ENCODE measurements at regions not wholly inside any gene's neighbourhood (a gene's known extent, or its start where the extent isn't known, plus 50 kb on each side); places are given as distances from the start of the nearest gene placed in this dataset.
"Not testable (repeated sequence)": the region's sequence is repeated elsewhere in the genome, so short reads cannot be mapped to it uniquely, and the experiment has no call there.

DNA sequence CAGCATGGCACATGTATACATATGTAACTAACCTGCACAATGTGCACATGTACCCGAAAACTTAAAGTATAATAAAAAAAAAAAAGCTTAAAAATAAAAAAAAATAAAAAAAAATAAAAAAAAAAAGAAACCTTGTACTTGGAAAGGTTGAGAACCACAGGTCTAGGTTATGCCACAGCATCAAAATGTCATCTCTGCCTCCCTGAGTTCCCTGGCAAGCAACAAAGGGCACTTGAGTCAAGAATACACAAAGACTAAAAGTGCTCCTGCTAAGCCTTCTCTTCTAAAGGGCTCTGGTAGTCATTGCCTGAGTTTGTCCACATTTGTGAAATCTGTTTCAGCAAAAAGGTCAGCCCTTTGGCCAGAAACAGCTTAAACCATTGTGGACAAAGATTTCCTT lies 395.8 kb upstream of the CCDC54 start:
- Histone ChIP-seq H3K4me1 (ENCODE audit: control insufficient read depth in 1 of 2, low read depth in 2 of 2) (peaks cover 4 to 34% of the 10 kb centered on the region in 2 donors), H3K27ac (no peak overlapping the region), H3K27me3 (replicated peaks; ENCODE audit: insufficient read depth) (no peaks in the 10 kb centered on the region), H3K36me3 (no peaks in the 10 kb centered on the region), H3K4me3 (no peak overlapping the region), H3K9me3 (no peaks in the 10 kb centered on the region)
- DNase-seq (ENCODE audit: low spot score) (no peak), ATAC-seq (ENCODE audit: insufficient number of reproducible peaks, low FRiP score, low read depth) (no peak)
- TF ChIP-seq, protein P1, sequence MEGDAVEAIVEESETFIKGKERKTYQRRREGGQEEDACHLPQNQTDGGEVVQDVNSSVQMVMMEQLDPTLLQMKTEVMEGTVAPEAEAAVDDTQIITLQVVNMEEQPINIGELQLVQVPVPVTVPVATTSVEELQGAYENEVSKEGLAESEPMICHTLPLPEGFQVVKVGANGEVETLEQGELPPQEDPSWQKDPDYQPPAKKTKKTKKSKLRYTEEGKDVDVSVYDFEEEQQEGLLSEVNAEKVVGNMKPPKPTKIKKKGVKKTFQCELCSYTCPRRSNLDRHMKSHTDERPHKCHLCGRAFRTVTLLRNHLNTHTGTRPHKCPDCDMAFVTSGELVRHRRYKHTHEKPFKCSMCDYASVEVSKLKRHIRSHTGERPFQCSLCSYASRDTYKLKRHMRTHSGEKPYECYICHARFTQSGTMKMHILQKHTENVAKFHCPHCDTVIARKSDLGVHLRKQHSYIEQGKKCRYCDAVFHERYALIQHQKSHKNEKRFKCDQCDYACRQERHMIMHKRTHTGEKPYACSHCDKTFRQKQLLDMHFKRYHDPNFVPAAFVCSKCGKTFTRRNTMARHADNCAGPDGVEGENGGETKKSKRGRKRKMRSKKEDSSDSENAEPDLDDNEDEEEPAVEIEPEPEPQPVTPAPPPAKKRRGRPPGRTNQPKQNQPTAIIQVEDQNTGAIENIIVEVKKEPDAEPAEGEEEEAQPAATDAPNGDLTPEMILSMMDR (IDR thresholded peaks at IDR 0.05), result no peak

DNA sequence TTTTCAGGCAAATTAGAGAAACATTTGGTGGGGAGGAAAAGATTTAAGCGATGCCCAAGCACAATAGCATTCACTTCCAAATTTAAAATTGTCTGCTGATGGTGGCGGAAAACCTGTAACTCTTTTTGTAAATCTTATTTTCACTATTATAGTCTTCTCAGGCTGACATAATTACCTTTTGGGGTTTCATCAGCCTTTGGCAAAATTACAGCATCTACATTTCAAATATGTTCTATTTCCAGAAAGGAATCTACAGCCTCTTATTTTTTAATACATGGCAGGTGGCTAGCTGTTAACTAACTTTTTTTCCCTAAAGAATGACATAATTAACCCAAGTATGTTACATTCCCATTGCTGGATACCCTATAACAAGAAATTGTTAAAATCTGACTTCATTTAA lies 391.5 kb upstream of the CCDC54 start:
- peak overlapping the region in 1 of 2 donors; percentile 41 for H3K27ac ChIP-seq
- H3K4me1 ChIP-seq (ENCODE audit: control insufficient read depth in 1 of 2, low read depth in 2 of 2), result peaks cover 4 to 39% of the 10 kb centered on the region in 2 donors
- DNase-seq (ENCODE audit: low spot score) (no peak), ATAC-seq (ENCODE audit: insufficient number of reproducible peaks, low FRiP score, low read depth) (no peak)
- no peaks in the 10 kb centered on the region for H3K27me3 ChIP-seq (replicated peaks; ENCODE audit: insufficient read depth)
- TF ChIP-seq, protein P1 (IDR thresholded peaks at IDR 0.05), result no peak
- no peaks in the 10 kb centered on the region for H3K36me3 ChIP-seq
- peaks cover 4% of the 10 kb centered on the region for H3K9me3 ChIP-seq
- H3K4me3 ChIP-seq, result no peak overlapping the region

DNA sequence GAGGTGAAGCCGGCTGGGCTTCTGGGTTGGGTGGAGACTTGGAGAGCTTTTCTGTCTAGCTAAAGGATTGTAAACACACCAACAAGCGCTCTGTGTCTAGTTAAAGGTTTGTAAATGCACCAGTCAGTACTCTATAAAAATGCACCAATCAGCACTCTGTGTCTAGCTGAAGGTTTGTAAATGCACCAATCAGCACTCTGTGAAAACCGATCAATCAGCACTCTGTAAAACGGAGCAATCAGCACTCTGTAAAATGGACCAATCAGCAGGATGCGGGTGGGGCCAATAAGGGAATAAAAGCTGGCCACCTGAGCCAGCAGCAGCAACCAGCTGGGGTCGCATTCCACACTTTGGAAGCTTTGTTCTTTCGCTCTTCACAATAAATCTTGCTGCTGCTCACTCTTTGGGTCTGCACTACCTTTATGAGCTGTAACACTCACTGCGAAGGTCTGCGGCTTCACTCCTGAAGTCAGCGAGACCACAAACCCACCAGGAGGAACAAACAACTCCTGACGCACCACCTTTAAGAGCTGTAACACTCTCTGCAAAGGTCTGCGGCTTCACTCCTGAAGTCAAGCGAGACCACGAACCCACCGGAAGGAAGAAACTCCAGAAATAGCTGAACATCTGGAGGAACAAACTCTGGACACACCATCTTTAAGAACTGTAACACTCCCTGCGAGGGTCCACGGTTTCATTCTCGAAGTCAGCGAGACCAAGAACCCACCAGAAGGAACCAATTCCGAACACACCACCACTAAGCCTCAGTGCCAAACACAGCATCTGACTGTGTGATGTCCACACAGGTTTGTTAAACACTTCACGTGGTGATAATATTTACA lies 378.2 kb upstream of the CCDC54 start:
- not testable (repeated sequence) for H3K4me1 ChIP-seq (ENCODE audit: control insufficient read depth in 1 of 2, low read depth in 2 of 2); H3K4me3 ChIP-seq; ATAC-seq (ENCODE audit: insufficient number of reproducible peaks, low FRiP score, low read depth); H3K27me3 ChIP-seq (replicated peaks; ENCODE audit: insufficient read depth); H3K9me3 ChIP-seq; H3K36me3 ChIP-seq; DNase-seq (ENCODE audit: low spot score); H3K27ac ChIP-seq

DNA sequence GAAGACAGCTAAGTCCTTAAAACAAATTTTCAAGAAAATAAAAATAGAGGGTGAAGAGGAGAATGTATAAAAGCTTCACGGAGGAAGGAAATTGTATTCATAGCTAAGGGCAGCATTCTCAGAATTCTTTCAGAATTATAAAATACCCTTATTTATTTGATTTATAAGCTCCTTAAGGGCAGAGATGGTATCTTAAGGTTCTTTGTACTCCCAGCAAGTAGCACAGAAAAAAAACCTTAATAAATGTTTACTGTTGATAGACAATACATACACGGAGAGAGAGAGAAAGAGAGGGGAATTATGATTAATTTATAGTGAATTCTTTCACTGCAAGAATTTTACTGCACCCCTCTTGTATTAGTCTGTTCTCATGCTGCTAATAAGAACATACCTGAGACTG lies 375.6 kb upstream of the CCDC54 start:
- H3K27me3 ChIP-seq (replicated peaks; ENCODE audit: insufficient read depth), result no peaks in the 10 kb centered on the region
- H3K36me3 ChIP-seq, result no peaks in the 10 kb centered on the region
- TF ChIP-seq, protein P1 (IDR thresholded peaks at IDR 0.05), result no peak
- H3K9me3 ChIP-seq, result no peaks in the 10 kb centered on the region
- DNase-seq (ENCODE audit: low spot score) (no peak), ATAC-seq (ENCODE audit: insufficient number of reproducible peaks, low FRiP score, low read depth) (no peak)
- no peaks in the 10 kb centered on the region for H3K4me1 ChIP-seq (ENCODE audit: control insufficient read depth in 1 of 2, low read depth in 2 of 2)
- no peak overlapping the region for H3K4me3 ChIP-seq
- H3K27ac ChIP-seq, result no peak overlapping the region

DNA sequence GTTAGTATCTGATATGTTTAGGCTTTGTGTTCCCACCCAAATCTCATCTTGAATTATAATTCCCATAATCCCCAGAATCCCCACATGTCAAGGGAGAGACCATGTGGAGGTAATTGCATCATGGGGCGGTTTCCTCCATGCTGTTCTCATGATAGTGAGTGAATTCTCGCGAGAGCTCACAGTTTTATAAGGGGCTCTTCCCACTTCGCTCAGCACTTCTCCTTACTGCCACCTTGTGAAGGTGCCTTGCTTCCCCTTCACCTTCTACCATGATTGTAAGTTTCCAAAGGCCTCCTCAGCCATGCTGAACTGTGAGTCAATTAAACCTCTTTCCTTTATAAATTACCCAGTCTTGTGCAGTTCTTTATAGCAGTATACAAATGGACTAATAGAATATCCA lies 371.9 kb upstream of the CCDC54 start:
- H3K9me3 ChIP-seq; H3K36me3 ChIP-seq; H3K27ac ChIP-seq; ATAC-seq (ENCODE audit: insufficient number of reproducible peaks, low FRiP score, low read depth); H3K4me3 ChIP-seq; H3K27me3 ChIP-seq (replicated peaks; ENCODE audit: insufficient read depth); DNase-seq (ENCODE audit: low spot score); H3K4me1 ChIP-seq (ENCODE audit: control insufficient read depth in 1 of 2, low read depth in 2 of 2): not testable (repeated sequence)

DNA sequence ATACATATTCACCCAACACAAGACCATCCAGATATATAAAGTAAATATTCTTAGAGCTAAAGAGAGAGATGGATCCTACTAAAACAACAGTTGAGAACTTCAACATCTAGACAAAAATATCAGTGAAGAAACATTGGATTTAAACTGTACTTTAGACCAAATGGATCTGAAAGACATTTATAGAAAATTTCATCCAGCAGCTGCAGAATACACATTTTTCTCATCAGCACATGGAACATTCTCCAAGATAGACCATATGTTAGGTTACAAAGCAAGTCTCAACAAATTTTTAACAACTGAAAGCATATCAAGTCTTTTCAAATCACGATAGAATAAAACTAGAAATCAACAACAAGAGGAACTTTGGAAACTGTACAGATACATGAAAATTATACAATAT lies 369.0 kb upstream of the CCDC54 start:
- no peaks in the 10 kb centered on the region for H3K4me1 ChIP-seq (ENCODE audit: control insufficient read depth in 1 of 2, low read depth in 2 of 2)
- no peak overlapping the region for H3K27ac ChIP-seq
- H3K27me3 ChIP-seq (replicated peaks; ENCODE audit: insufficient read depth), result no peaks in the 10 kb centered on the region
- no peak for DNase-seq (ENCODE audit: low spot score)
- H3K4me3 ChIP-seq, result no peak overlapping the region
- H3K36me3 ChIP-seq, result no peaks in the 10 kb centered on the region
- ATAC-seq (ENCODE audit: insufficient number of reproducible peaks, low FRiP score, low read depth), result no peak
- TF ChIP-seq, protein P1 (IDR thresholded peaks at IDR 0.05), result no peak
- H3K9me3 ChIP-seq, result no peaks in the 10 kb centered on the region
